Motor neuron (in vitro differentiated cells): ENCODE measurements at regions not wholly inside any gene's neighbourhood (a gene's known extent, or its start where the extent isn't known, plus 50 kb on each side); places are given as distances from the start of the nearest gene placed in this dataset.
"Not testable (repeated sequence)": the region's sequence is repeated elsewhere in the genome, so short reads cannot be mapped to it uniquely, and the experiment has no call there.

Experiments used
- ATAC-seq, 8 experiments: fragments of 200-7000 bp; cut with Tn5 transposase; replicated peaks in 6 of 8; 2 replicates each; pipeline ENCODE4 v1.8.0; 2021; ENCODE audit warnings: mild to moderate bottlenecking in 8 of 8, moderate library complexity in 8 of 8
- H3K27ac ChIP-seq, 2 donors: fragments of 250-450 bp; sonication (Bioruptor Pico); 2 replicates each; pipeline ENCODE4 v1.9.0; 2021; ENCODE audit warnings: antibody characterized with exemption in 2 of 2, mild to moderate bottlenecking in 2 of 2, moderate library complexity in 1 of 2
- H3K4me1 ChIP-seq, 2 donors: fragments of 250-450 bp; sonication (Bioruptor Pico); replicated peaks in 1 of 2; 2 replicates each; pipeline ENCODE4 v1.6.1; 2021; ENCODE audit warnings: antibody characterized with exemption in 2 of 2, mild to moderate bottlenecking in 2 of 2, moderate library complexity in 1 of 2
- H3K4me3 ChIP-seq, 5 donors: fragments of 250-450 bp; sonication (Bioruptor Pico); 2 replicates each; pipeline ENCODE4 v1.9.0; 2021; ENCODE audit warnings: antibody characterized with exemption in 5 of 5, mild to moderate bottlenecking in 5 of 5, moderate library complexity in 4 of 5
- WGBS, 10 experiments: fragments of 450-650 bp; shearing (Covaris generic); methylation state at CpG; one replicate each; pipeline ENCODE4 v1.0.0; 2022; 5-methylcytosine and 5-hydroxymethylcytosine counted together
- in situ Hi-C, 9 experiments: fragments of 400-800 bp; cut with MboI; loops; one replicate each; pipeline ENCODE4 v1.15.0; 2021; ENCODE audit warnings: low sequenced_read_pairs in 9 of 9, low pct_unique_long_range_greater_than_20kb in 2 of 9; ENCODE audit not compliant: unreplicated experiment in 9 of 9

- Histone ChIP-seq H3K4me1 (peaks cover 0 to 3% of the 10 kb centered on the region in 2 donors), H3K4me3 (no peak overlapping the region), H3K27ac (no peak overlapping the region)
- in situ Hi-C loops, result loop anchor here in 2 of 9 experiments (25.0 kb wide), 1 partner anchor 164 kb away; no protein-coding TSS in a partner anchor
- 36 to 93% (median 50%) methylated on average over 1 to 3 of the region's 3 CpGs; no CpG with 5 or more reads in 5 of the 10 experiments for WGBS, 10 experiments
- no peak for ATAC-seq
Observed at GRCh38 chrX:38473701-38474100, 87.6 kb upstream of the TSPAN7 start.

GRCh38 chrX:38474543-38474942 lies 86.8 kb upstream of the TSPAN7 start:
- WGBS, 10 experiments, result 6 to 80% (median 35%) methylated on average over 1 to 3 of the region's 3 CpGs; no CpG with 5 or more reads in 6 of the 10 experiments
- in situ Hi-C loops, result loop anchor here in 2 of 9 experiments (25.0 kb wide), 1 partner anchor 163 kb away; no protein-coding TSS in a partner anchor
- no peaks in the 10 kb centered on the region for H3K4me1 ChIP-seq
- H3K4me3 ChIP-seq, result no peak overlapping the region
- ATAC-seq, result no peak
- no peak overlapping the region for H3K27ac ChIP-seq

- Histone ChIP-seq H3K4me1 (no peaks in the 10 kb centered on the region), H3K4me3 (no peak overlapping the region), H3K27ac (no peak overlapping the region)
- 20% methylated on average over 1 of the region's 3 CpGs; no CpG with 5 or more reads in 9 of the 10 experiments for WGBS, 10 experiments
- in situ Hi-C loops, result no loop called here
- ATAC-seq, result no peak
Observed at GRCh38 chrX:38482183-38482582, 79.2 kb upstream of the TSPAN7 start.

- Histone ChIP-seq H3K27ac (no peak overlapping the region), H3K4me3 (no peak overlapping the region), H3K4me1 (no peaks in the 10 kb centered on the region)
- WGBS, 10 experiments, result 0 to 100% (median 80%) methylated on average over 1 to 11 of the region's 27 CpGs; no CpG with 5 or more reads in 4 of the 10 experiments
- in situ Hi-C loops, result no loop called here
- no peak for ATAC-seq
Observed at GRCh38 chrX:38484607-38485498, 76.5 kb upstream of the TSPAN7 start.

GRCh38 chrX:38489341-38489740 lies 72.0 kb upstream of the TSPAN7 start:
- WGBS, 10 experiments, result 0 to 67% (median 33%) methylated on average over 1 to 2 of the region's 3 CpGs; no CpG with 5 or more reads in 6 of the 10 experiments
- Histone ChIP-seq H3K4me1 (no peaks in the 10 kb centered on the region), H3K4me3 (no peak overlapping the region), H3K27ac (no peak overlapping the region)
- no peak for ATAC-seq
- in situ Hi-C loops, result no loop called here

- no peak overlapping the region for H3K4me3 ChIP-seq
- H3K27ac ChIP-seq, result no peak overlapping the region
- ATAC-seq, result no peak
- in situ Hi-C loops, result no loop called here
- WGBS, 10 experiments, result 23% methylated on average over 2 of the region's 3 CpGs; no CpG with 5 or more reads in 9 of the 10 experiments
- no peaks in the 10 kb centered on the region for H3K4me1 ChIP-seq
Observed at GRCh38 chrX:38494239-38494823, 67.0 kb upstream of the TSPAN7 start.

- WGBS, 10 experiments, result 13 to 100% methylated on average over 2 to 3 of the region's 3 CpGs; no CpG with 5 or more reads in 8 of the 10 experiments
- H3K4me1 ChIP-seq, in situ Hi-C loops, ATAC-seq, H3K27ac ChIP-seq, H3K4me3 ChIP-seq: not testable (repeated sequence)
Observed at GRCh38 chrX:38499658-38500057, 61.7 kb upstream of the TSPAN7 start.

- Histone ChIP-seq H3K4me3 (no peak overlapping the region), H3K27ac (no peak overlapping the region), H3K4me1 (no peaks in the 10 kb centered on the region)
- in situ Hi-C loops, result no loop called here
- no peak for ATAC-seq
- 0 to 100% (median 80%) methylated on average over 1 of the region's 1 CpG; no CpG with 5 or more reads in 5 of the 10 experiments for WGBS, 10 experiments
Observed at GRCh38 chrX:38500141-38500540, 61.2 kb upstream of the TSPAN7 start.

- WGBS, 10 experiments, result 75 to 100% (median 100%) methylated on average over 1 to 2 of the region's 2 CpGs; no CpG with 5 or more reads in 7 of the 10 experiments
- in situ Hi-C loops, result no loop called here
- Histone ChIP-seq H3K27ac (no peak overlapping the region), H3K4me1 (no peaks in the 10 kb centered on the region), H3K4me3 (no peak overlapping the region)
- peak in 2 of 8 experiments; percentile 46 to 84 for ATAC-seq
Observed at GRCh38 chrX:38500866-38501265, 60.5 kb upstream of the TSPAN7 start.

- WGBS, 10 experiments, result 0 to 71% (median 32%) methylated on average over 1 of the region's 1 CpG; no CpG with 5 or more reads in 4 of the 10 experiments
- in situ Hi-C loops, result no loop called here
- ATAC-seq, result no peak
- Histone ChIP-seq H3K27ac (no peak overlapping the region), H3K4me3 (no peak overlapping the region), H3K4me1 (no peaks in the 10 kb centered on the region)
Observed at GRCh38 chrX:38505583-38505982, 55.8 kb upstream of the TSPAN7 start.
